IMR-90 (cell line): ENCODE measurements at regions not wholly inside any gene's neighbourhood (a gene's known extent, or its start where the extent isn't known, plus 50 kb on each side); places are given as distances from the start of the nearest gene placed in this dataset.

Source experiments
- ATAC-seq: fragments of 200-7000 bp; cut with Tn5 transposase; 2 replicates; pipeline ENCODE4 v1.9.1; 2020; ENCODE audit warnings: low read depth, mild to moderate bottlenecking, moderate library complexity
- BruUV-seq: library from RNA; stranded (reverse); fragments of 400-500 nt; replicated peaks from 2 replicates; lab custom pipeline; 2021; lab: Mats Ljungman, UMichigan
- CTCF ChIA-PET: fragments of 300-600 bp; formaldehyde crosslinking; extraction: SDS; loops from one replicate; lab custom pipeline; 2021; ENCODE audit warnings: antibody characterized with exemption; lab: Yijun Ruan, JAX
- POLR2A ChIA-PET: fragments of 300-600 bp; sonication (Branson Sonifier 250); formaldehyde crosslinking; loops from one replicate; lab custom pipeline; 2022; ENCODE audit warnings: antibody characterized with exemption; ENCODE audit not compliant: unreplicated experiment; lab: Charles Lee
- DNase-seq: peaks from one replicate; pipeline ENCODE4 v3.0.0; 2013
- H2AFZ ChIP-seq: replicated peaks from 2 replicates; pipeline ENCODE3; 2013; ENCODE audit warnings: low read length, mild to moderate bottlenecking; ENCODE audit not compliant: poor library complexity
- H2AK5ac ChIP-seq: 2 replicates; pipeline ENCODE4 v1.6.1; 2013; ENCODE audit warnings: low read depth, low read length, inconsistent platforms
- H2AK9ac ChIP-seq: replicated peaks from 2 replicates; pipeline ENCODE3; 2013; ENCODE audit warnings: mild to moderate bottlenecking, low read depth, low read length, moderate library complexity; ENCODE audit not compliant: poor library complexity
- H2BK120ac ChIP-seq: 2 replicates; pipeline ENCODE4 v1.6.1; 2013; ENCODE audit warnings: low read depth, low read length, inconsistent platforms
- H2BK15ac ChIP-seq: 3 replicates; pipeline ENCODE4 v1.6.1; 2013; ENCODE audit warnings: low read depth, low read length, inconsistent platforms
- H2BK20ac ChIP-seq: 2 replicates; pipeline ENCODE4 v1.6.1; 2013; ENCODE audit warnings: low read depth, mild to moderate bottlenecking, inconsistent platforms, low read length, moderate library complexity
- H2BK5ac ChIP-seq: 2 replicates; pipeline ENCODE4 v1.6.1; 2013; ENCODE audit warnings: mild to moderate bottlenecking, low read depth, low read length, inconsistent platforms; ENCODE audit not compliant: poor library complexity, severe bottlenecking
- H3K14ac ChIP-seq: replicated peaks from 2 replicates; pipeline ENCODE4 v1.6.1; 2013; ENCODE audit warnings: low read depth, low read length, inconsistent platforms
- H3K18ac ChIP-seq: 2 replicates; pipeline ENCODE4 v1.6.1; 2013; ENCODE audit warnings: low read depth, low read length, control low read depth
- H3K23ac ChIP-seq: 2 replicates; pipeline ENCODE4 v1.6.1; 2013; ENCODE audit warnings: low read depth, low read length, inconsistent platforms
- H3K27ac ChIP-seq: 2 replicates; pipeline ENCODE4 v1.5.1; 2013; ENCODE audit warnings: mild to moderate bottlenecking, control low read depth, low read length; ENCODE audit not compliant: insufficient read depth
- H3K27me3 ChIP-seq: 2 replicates; pipeline ENCODE4 v1.6.1; 2013; ENCODE audit warnings: low read length; ENCODE audit not compliant: control insufficient read depth, insufficient read depth
- H3K36me3 ChIP-seq: 2 replicates; pipeline ENCODE4 v1.6.1; 2013; ENCODE audit warnings: low read length, mixed read lengths; ENCODE audit not compliant: control insufficient read depth, insufficient read depth
- H3K4ac ChIP-seq: 2 replicates; pipeline ENCODE4 v1.6.1; 2013; ENCODE audit warnings: low read depth, low read length, inconsistent platforms
- H3K4me1 ChIP-seq: 2 replicates; pipeline ENCODE4 v1.6.1; 2013; ENCODE audit warnings: low read length, mixed read lengths; ENCODE audit not compliant: control insufficient read depth, insufficient read depth
- H3K4me2 ChIP-seq: 2 replicates; pipeline ENCODE4 v1.6.1; 2013; ENCODE audit warnings: low read depth, mild to moderate bottlenecking, control low read depth, low read length, moderate library complexity
- H3K4me3 ChIP-seq: 2 replicates; pipeline ENCODE4 v1.5.1; 2013; ENCODE audit warnings: low read depth, mild to moderate bottlenecking, control low read depth, low read length, moderate library complexity; ENCODE audit not compliant: insufficient read depth
- H3K56ac ChIP-seq: 2 replicates; pipeline ENCODE4 v1.6.1; 2013; ENCODE audit warnings: low read length, inconsistent platforms; ENCODE audit not compliant: insufficient read depth; ENCODE audit errors: extremely low read depth
- H3K79me1 ChIP-seq, 2 experiments: 2 replicates each; pipeline ENCODE4 v1.6.1; 2013; ENCODE audit warnings: low read length in 2 of 2, inconsistent platforms in 1 of 2, low read depth in 1 of 2
- H3K9ac ChIP-seq: 2 replicates; pipeline ENCODE4 v1.6.1; 2013; ENCODE audit warnings: low read depth, low read length, control low read depth
- H3K9me1 ChIP-seq: 2 replicates; pipeline ENCODE4 v1.6.1; 2013; ENCODE audit warnings: low read length, inconsistent platforms; ENCODE audit not compliant: insufficient read depth
- H3K9me3 ChIP-seq: 2 replicates; pipeline ENCODE4 v1.6.1; 2013; ENCODE audit warnings: low read length; ENCODE audit not compliant: control insufficient read depth, insufficient read depth
- H4K20me1 ChIP-seq: 2 replicates; pipeline ENCODE4 v1.6.1; 2013; ENCODE audit warnings: low read length, inconsistent platforms; ENCODE audit not compliant: insufficient read depth
- H4K5ac ChIP-seq: 2 replicates; pipeline ENCODE4 v1.6.1; 2013; ENCODE audit warnings: mild to moderate bottlenecking, low read depth, low read length, control low read depth
- H4K8ac ChIP-seq, 2 experiments: 2 replicates each; pipeline ENCODE4 v1.6.1; 2013; ENCODE audit warnings: low read depth in 2 of 2, low read length in 2 of 2, control low read depth in 1 of 2, inconsistent platforms in 1 of 2
- H4K91ac ChIP-seq: 2 replicates; pipeline ENCODE4 v1.6.1; 2013; ENCODE audit warnings: low read depth, low read length, inconsistent platforms; ENCODE audit not compliant: insufficient read depth
- CTCF ChIP-seq: conservative IDR thresholded peaks from 2 replicates; pipeline ENCODE4 v1.5.1; 2012; ENCODE audit warnings: mild to moderate bottlenecking, low read depth, low read length, improper control_type of control experiment
- WGBS, 2 experiments: methylation state at CpG; one replicate each; pipeline versions ENCODE4 v1.1.5 to v1.1.7; 2013; ENCODE audit warnings: missing lambda C conversion rate in 2 of 2; ENCODE audit not compliant: insufficient read length in 1 of 2; ENCODE audit errors: extremely low coverage in 2 of 2; 5-methylcytosine and 5-hydroxymethylcytosine counted together
- dilution Hi-C: fragments of 300-500 bp; cut with HindIII; formaldehyde crosslinking; loops from one replicate; pipeline ENCODE4 v1.14.3; 2018; ENCODE audit warnings: low sequenced_read_pairs; ENCODE audit not compliant: unreplicated experiment
- in situ Hi-C: fragments of 300-500 bp; cut with MboI; formaldehyde crosslinking; loops from 3 replicates; pipeline ENCODE4 v1.14.3; 2019; ENCODE audit warnings: low sequenced_read_pairs, inconsistent platforms, mixed read lengths
- intact Hi-C: fragments of 100-400 bp; cut with micrococcal nuclease; formaldehyde crosslinking; loops from 2 replicates; pipeline ENCODE4 v1.10.0; 2022

GRCh38 chr2:193783681-193784080, 1588.9 kb upstream of the TMEFF2 start:
- no peak for ATAC-seq
- Histone ChIP-seq H3K4ac (no peak overlapping the region), H3K9me3 (no peaks in the 10 kb centered on the region), H2AFZ (no peak overlapping the region), H3K4me1 (no peaks in the 10 kb centered on the region), H3K4me3 (no peak overlapping the region), H3K23ac (no peak overlapping the region), H3K14ac (no peak overlapping the region), H2BK15ac (no peak overlapping the region), H4K20me1 (no peaks in the 10 kb centered on the region), H2BK120ac (no peak overlapping the region), H3K79me1 (no peaks in the 10 kb centered on the region), H4K8ac (no peak overlapping the region), H2BK20ac (no peak overlapping the region), H4K5ac (no peak overlapping the region), H2AK5ac (no peak overlapping the region), H3K4me2 (no peak overlapping the region), H3K9ac (no peak overlapping the region), H4K91ac (no peak overlapping the region), H3K27me3 (no peaks in the 10 kb centered on the region), H2BK5ac (no peak overlapping the region), H3K56ac (no peak overlapping the region), H3K9me1 (no peaks in the 10 kb centered on the region), H3K36me3 (no peaks in the 10 kb centered on the region), H2AK9ac (no peak overlapping the region), H3K27ac (no peak overlapping the region), H3K18ac (no peak overlapping the region)
- WGBS, 2 experiments, result no CpG with 5 or more reads among the region's 2 CpGs
- DNase-seq, result no peak
- TF ChIP-seq CTCF, result no peak
- dilution Hi-C loops (no loop called here), in situ Hi-C loops (no loop called here), intact Hi-C loops (no loop called here)
- ChIA-PET POLR2A (no interaction called here), CTCF (no interaction called here)
- BruUV-seq, result no TSS peak
